DMS53 (cell line): ENCODE measurements at regions not wholly inside any gene's neighbourhood (a gene's known extent, or its start where the extent isn't known, plus 50 kb on each side); places are given as distances from the start of the nearest gene placed in this dataset.
"Not testable (repeated sequence)": the region's sequence is repeated elsewhere in the genome, so short reads cannot be mapped to it uniquely, and the experiment has no call there.

Source experiments
- DNase-seq: peaks from one replicate; lab custom pipeline; 2025; lab: John Stamatoyannopoulos, UW

- no peak for DNase-seq
Measured at GRCh38 chr1:95766036-95766435, 532.0 kb downstream of the RWDD3 start.

- DNase-seq, result no peak
Measured at GRCh38 chr1:95770581-95770980, 536.6 kb downstream of the RWDD3 start.

GRCh38 chr1:95778217-95778616, 544.2 kb downstream of the RWDD3 start:
- no peak for DNase-seq

GRCh38 chr1:95780836-95781235, 546.8 kb downstream of the RWDD3 start:
- no peak for DNase-seq

- no peak for DNase-seq
Measured at GRCh38 chr1:95790136-95790535, 556.1 kb downstream of the RWDD3 start.

GRCh38 chr1:95793893-95794292, 559.9 kb downstream of the RWDD3 start:
- DNase-seq, result peak; percentile 98

- not testable (repeated sequence) for DNase-seq
Measured at GRCh38 chr1:95797761-95798160, 563.8 kb downstream of the RWDD3 start.

GRCh38 chr1:95806171-95806570, 572.2 kb downstream of the RWDD3 start:
- DNase-seq, result no peak

- DNase-seq, result no peak
Measured at GRCh38 chr1:95809391-95809790, 575.4 kb downstream of the RWDD3 start.

- no peak for DNase-seq
Measured at GRCh38 chr1:95815511-95815910, 581.5 kb downstream of the RWDD3 start.

GRCh38 chr1:95829556-95829955, 595.5 kb downstream of the RWDD3 start:
- DNase-seq, result no peak

GRCh38 chr1:95832370-95832769, 598.4 kb downstream of the RWDD3 start:
- DNase-seq, result no peak

GRCh38 chr1:95849439-95849838, 615.4 kb downstream of the RWDD3 start:
- DNase-seq, result no peak

GRCh38 chr1:95850165-95850649, 616.2 kb downstream of the RWDD3 start:
- no peak for DNase-seq

- DNase-seq, result peak; percentile 64
Measured at GRCh38 chr1:95850763-95851162, 616.8 kb downstream of the RWDD3 start.

- DNase-seq, result no peak
Measured at GRCh38 chr1:95852483-95853070, 618.6 kb downstream of the RWDD3 start.

- no peak for DNase-seq
Measured at GRCh38 chr1:95854457-95854856, 620.4 kb downstream of the RWDD3 start.

GRCh38 chr1:95863086-95863485, 629.1 kb downstream of the RWDD3 start:
- no peak for DNase-seq

- DNase-seq, result no peak
Measured at GRCh38 chr1:95865769-95866168, 631.8 kb downstream of the RWDD3 start.

- DNase-seq, result no peak
Measured at GRCh38 chr1:95876276-95876675, 642.3 kb downstream of the RWDD3 start.

- DNase-seq, result no peak
Measured at GRCh38 chr1:95879498-95880050, 645.6 kb downstream of the RWDD3 start.

GRCh38 chr1:95888941-95889390, 655.0 kb downstream of the RWDD3 start:
- DNase-seq, result peak; percentile 75

- no peak for DNase-seq
Measured at GRCh38 chr1:95889400-95889799, 655.4 kb downstream of the RWDD3 start.

- no peak for DNase-seq
Measured at GRCh38 chr1:95893921-95894320, 659.9 kb downstream of the RWDD3 start.
